GM10266 (cell line): ENCODE measurements at regions not wholly inside any gene's neighbourhood (a gene's known extent, or its start where the extent isn't known, plus 50 kb on each side); places are given as distances from the start of the nearest gene placed in this dataset.

ENCODE experiments used
- DNase-seq: peaks from one replicate; pipeline ENCODE4 v3.0.0; 2012; ENCODE audit errors: extremely low spot score
- CTCF ChIP-seq: IDR thresholded peaks from 2 replicates; pipeline ENCODE4 v1.5.1; 2012; ENCODE audit warnings: mild to moderate bottlenecking, low read depth; ENCODE audit not compliant: control insufficient read depth, insufficient read depth; ENCODE audit errors: missing control alignments

- DNase-seq = no peak
- no peak for TF ChIP-seq CTCF
Measured at GRCh38 chr6:66699385-66699784, 992.4 kb upstream of the EYS start.

DNA sequence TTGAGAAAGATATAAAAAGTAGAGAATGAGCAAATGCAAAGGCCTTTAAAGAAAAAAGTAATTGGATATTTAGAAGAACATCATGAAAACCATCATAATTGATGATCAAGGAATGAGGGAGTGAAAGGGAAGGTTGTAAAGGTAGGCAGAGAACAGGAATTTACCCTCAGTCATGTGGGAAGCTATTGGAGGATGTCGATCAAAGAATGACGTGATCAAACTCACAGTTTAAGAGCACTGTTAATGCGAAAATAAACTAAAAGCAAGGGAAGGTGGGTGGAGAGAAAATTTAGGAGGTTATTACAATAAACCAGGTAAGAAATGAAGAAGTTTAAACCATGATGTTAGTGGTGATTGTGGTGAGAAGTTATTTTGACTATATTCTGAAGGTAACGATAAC lies 982.6 kb upstream of the EYS start:
- TF ChIP-seq CTCF = no peak
- DNase-seq = no peak

DNA sequence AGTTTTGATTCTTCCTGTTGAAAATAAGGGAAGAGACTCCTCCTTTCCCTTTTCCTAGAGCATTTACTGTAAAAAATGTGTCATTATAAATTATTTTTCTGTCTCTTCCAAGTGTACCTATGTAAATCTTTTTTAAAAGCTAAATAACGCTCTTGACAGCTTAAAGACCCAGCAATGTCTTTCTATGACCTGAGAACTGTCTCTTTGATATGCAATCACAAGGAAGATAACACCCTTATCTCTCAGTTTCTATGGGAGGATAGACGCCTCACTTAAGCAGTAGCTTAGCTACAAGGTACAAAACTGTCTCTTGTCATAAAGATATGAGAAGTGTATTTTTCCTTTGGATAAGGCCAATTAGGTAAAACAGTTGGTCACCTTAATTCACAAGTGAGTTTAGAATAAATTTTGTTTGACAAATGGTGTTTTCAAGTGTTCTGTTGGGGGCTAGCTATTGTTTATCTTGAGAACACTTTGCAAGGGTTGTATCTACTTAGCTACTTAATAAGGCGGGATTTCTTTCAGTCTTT lies 980.6 kb upstream of the EYS start:
- DNase-seq = no peak

DNA sequence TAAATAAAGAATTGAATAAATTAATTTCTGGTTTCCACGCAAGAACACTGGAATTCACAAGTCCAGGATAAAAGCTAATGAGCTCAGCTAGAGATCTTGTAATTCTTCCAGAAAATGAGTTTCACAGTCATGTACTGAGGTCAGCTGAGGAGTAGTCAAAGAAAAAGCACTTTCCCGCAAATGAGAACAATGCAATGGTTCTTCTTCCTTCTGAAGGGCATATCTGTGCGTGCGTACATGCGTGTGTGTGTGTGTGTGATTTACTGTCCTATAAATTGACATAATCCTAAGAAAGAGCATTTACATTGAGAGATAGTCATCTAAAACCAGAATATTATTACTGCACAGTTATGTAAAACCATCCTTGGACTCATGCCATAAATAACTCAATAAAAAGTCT lies 968.9 kb upstream of the EYS start:
- DNase-seq = no peak
- no peak for TF ChIP-seq CTCF

More for the DNA sequence above, 980.6 kb upstream of the EYS start:
- no peak for TF ChIP-seq CTCF

DNA sequence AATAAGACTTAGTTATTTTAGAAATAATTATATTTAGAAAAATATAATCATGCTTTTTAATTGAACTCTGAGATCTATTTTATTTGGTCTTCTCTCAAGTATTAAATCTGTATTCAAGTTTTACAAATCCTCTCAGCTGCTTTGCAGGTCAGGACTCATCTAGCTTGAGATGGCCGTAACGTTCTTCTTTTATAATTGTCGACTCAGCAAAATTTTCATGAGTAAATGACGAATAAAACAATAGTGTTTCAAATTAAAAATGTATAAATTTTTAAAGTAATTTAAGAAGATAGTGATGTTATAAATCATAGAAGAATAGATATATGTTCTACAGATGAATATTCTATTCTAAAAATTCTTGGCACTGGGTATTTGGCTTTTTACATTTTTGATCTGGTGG lies 957.1 kb upstream of the EYS start:
- DNase-seq = no peak
- TF ChIP-seq CTCF = no peak

GRCh38 chr6:66662721-66663507 lies 955.9 kb upstream of the EYS start:
- no peak for TF ChIP-seq CTCF
- DNase-seq = no peak

GRCh38 chr6:66662196-66662595 lies 955.2 kb upstream of the EYS start:
- no peak for DNase-seq
- no peak for TF ChIP-seq CTCF
